Activated T-cell treated with anti-CD3 and anti-CD28 coated beads for 1 hour (primary cell): ENCODE measurements at regions not wholly inside any gene's neighbourhood (a gene's known extent, or its start where the extent isn't known, plus 50 kb on each side); places are given as distances from the start of the nearest gene placed in this dataset.

Experiments used
- DNase-seq: peaks from one replicate; pipeline ENCODE4 v3.0.0-alpha.2; 2020; ENCODE audit warnings: low read depth

GRCh38 chr5:167861928-167862426 lies 429.5 kb upstream of the WWC1 start:
- DNase-seq = no peak

DNA sequence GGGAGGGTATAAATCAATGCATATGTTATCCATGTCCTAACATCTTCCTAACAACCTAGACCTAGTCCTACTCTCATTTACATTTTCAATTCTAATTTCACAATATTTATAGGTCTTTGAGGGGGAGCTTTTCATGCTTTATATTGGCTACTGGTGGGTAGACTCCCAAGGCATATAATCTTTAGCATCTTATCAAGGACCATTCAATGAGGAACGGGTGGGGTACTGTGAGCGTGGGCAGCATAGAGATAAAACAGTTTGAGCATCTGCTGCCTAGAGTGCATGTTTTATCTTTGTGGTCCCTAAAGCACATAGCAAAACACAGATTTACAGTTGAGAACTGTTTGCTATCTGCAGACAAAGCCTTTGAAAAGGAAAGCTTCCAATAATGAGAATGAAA lies 427.6 kb upstream of the WWC1 start:
- no peak for DNase-seq

DNA sequence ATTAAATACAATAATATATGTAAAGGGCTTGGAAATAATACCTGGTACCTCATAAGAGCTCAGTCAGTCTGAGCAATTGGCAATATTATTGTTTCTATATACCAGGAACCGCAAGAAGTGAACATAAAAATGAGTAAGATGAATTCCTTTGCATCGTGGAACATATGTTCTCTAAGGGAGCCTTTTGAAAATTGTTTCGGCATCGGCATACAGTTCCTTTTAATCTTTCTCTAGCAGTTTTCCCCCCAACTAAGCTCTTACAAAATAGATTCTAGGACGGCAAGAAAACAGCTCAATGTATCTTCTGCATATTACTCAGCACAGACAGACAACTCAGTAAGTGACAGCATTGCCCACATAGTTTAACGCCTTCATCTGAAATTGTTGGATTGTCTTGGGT lies 426.6 kb upstream of the WWC1 start:
- no peak for DNase-seq

GRCh38 chr5:167866797-167867196 lies 424.6 kb upstream of the WWC1 start:
- DNase-seq = no peak

DNA sequence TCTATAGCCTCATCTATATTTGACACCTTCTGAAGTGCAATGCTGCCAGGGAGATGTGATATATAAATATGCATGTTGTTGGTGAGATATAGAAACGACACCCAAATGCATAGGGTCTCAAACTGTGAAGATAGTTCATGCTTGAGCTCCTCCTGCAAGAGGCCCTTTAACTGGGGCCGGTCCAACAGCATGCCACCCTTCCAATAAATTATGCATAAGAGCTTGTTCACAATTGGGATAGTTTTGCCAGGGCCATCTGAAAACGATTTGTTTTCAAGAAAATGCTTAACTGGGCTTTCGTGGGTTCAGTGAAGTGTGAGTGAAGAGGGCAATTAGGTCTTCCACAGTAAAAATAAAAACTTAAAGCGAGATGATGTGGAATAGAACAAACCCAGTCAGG lies 424.2 kb upstream of the WWC1 start:
- no peak for DNase-seq

- no peak for DNase-seq
Observed at GRCh38 chr5:167869125-167869524, 422.3 kb upstream of the WWC1 start.

GRCh38 chr5:167870055-167870454 lies 421.4 kb upstream of the WWC1 start:
- no peak for DNase-seq

- no peak for DNase-seq
Observed at GRCh38 chr5:167871091-167871490, 420.4 kb upstream of the WWC1 start.

DNA sequence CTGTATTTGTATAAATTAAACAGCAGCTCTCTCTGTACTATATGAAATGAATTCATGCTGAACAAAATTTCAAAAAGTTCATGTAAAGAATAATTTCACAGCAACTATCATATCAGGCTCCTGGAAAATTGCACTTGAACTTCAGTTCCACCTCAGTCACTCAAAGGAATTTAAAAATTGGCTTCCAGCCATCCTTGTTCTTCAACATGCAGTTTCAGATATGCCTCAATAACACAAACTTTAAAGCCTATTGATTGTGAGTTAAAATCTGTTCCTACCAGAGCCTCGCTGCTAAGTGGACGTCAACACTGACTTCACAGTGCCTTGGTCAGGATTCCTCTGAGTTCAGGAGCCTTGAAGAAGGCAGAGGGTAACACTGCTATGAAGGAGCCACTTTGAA lies 418.7 kb upstream of the WWC1 start:
- DNase-seq = no peak

DNA sequence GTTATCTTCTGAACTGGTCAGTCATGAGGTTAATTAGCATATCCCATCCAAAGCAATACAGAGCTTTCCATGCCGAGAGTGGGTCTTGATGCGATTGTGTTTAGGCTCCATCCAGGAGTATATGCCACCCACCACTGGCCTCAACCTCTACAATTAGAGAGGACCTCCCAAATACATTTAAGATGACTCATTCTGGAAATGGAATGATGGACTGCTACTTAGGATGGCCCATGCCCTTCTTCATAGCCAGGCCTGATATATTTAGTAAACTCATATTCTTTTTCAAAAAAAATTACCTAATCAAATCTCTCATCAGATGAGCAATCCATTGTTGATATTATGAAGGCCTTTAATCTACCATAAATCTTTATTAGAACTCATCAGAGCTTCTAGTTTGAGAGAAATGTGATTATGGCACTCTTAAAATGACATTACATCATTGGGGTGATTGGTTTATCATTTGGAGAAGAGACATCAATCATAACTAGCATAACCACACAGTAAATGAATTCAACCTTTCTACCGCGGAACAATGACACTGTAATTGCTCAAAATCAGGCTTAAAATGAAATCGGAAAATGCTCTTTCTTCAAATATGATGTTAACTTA lies 414.2 kb upstream of the WWC1 start:
- no peak for DNase-seq

DNA sequence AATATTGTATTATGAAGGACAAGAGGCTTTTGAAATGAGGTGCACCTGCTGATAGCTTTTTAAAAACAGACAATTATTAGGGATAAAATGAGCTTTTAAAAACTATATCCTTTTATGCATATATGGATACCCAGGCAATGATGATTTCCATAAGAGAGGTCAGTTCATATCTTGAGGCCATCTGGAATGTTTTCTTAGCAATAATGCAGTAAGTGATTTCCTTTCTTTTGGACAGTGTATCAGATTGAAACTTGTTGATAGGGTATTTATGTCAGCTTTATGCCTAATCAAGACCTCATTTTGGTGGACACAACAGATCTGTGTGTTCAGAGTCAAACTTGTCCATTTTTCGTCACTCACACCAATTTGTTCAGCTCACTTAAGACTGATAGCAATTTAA lies 413.5 kb upstream of the WWC1 start:
- DNase-seq = no peak

DNA sequence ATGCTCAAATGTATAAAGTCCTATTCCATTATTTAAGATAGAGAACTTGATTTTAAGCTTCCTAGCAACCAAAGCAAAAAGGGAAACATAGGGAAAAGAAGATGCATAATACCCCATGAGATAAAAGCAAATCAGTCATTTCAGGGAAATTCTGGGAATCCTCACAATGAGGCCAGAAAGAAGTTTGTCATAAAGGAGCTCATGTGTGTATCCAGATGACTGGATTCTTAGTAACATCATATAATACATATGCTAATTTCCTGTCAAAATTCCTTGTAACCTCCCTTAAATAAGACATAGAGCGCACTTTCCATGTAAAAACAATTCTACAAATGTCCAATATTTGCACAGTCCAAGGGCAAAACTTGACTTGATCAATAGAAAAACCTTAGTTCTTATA lies 411.0 kb upstream of the WWC1 start:
- no peak for DNase-seq

- no peak for DNase-seq
Observed at GRCh38 chr5:167881041-167881440, 410.4 kb upstream of the WWC1 start.

GRCh38 chr5:167886196-167886595 lies 405.2 kb upstream of the WWC1 start:
- no peak for DNase-seq

GRCh38 chr5:167888393-167888792 lies 403.1 kb upstream of the WWC1 start:
- no peak for DNase-seq

- DNase-seq = no peak
Observed at GRCh38 chr5:167889276-167889675, 402.2 kb upstream of the WWC1 start.

GRCh38 chr5:167892352-167893115 lies 398.9 kb upstream of the WWC1 start:
- DNase-seq = no peak

DNA sequence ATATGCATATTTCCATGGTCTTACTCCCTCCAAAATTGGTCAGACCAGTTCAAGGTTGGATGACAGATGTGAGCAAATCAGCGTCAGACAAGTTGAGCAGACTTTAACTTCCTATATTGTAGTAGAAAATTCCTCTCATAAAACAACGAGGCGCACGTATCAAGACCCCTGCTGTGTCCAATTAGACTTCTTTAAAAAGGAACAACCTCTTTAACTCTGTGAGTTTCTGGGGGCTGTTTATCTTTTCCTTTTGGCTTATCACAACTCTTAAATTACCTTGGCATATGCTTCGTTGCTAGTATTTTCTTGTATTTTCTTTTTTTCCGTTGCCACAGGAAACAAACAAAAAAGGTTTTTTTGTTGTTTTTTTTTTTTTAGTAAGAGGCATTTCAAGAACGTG lies 398.2 kb upstream of the WWC1 start:
- DNase-seq = no peak

DNA sequence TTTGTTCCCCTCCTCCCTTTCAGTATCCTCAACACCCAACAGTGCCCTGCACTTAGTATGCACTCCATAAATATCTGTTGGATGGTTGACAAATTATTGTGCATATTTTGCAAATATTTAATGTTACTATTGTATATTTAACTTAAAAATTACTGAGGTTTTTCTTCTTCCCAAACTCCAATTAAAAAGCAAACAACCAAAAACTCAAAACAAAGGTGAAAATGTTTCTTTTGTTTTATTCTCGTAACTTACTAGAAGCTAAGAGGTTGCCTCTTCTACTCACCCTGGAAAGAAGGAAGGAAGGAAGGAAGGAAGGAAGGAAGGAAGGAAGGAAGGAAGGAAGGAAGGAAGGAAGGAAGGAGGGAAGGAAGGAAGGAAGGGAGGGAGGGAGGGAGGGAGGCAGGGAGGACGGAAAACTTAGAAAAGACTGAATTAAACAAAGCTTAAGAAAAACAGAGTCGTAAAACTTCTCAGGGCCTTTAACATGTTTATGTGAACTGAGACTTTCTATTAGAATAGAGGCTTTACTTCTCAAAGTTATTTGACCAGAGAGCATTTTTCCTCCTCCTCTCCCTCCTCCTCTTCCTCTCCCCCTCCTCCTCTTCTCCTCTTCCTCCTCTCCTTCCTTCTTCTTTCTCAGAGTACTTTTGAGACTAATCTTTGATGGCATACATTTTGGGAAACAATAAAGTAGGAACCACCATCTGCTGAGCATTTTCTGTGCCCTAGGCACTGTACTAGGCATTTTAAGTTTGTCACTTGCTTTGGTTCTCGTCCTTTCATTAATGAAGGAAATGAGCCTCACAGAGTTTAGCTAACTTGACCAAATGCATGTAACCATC lies 396.6 kb upstream of the WWC1 start:
- no peak for DNase-seq

GRCh38 chr5:167895899-167896659 lies 395.4 kb upstream of the WWC1 start:
- no peak for DNase-seq

GRCh38 chr5:167896814-167897213 lies 394.6 kb upstream of the WWC1 start:
- DNase-seq = no peak

GRCh38 chr5:167897371-167897770 lies 394.1 kb upstream of the WWC1 start:
- DNase-seq = no peak
